ENCODE measurements at regions not wholly inside any gene's neighbourhood (a gene's known extent, or its start where the extent isn't known, plus 50 kb on each side); places are given as distances from the start of the nearest gene placed in this dataset.

GRCh38 chr2:235371018-235371417, 122.8 kb upstream of the AGAP1 start:
- DNase-seq: no peak

- no peak for DNase-seq
Observed at GRCh38 chr2:235373171-235373570, 120.7 kb upstream of the AGAP1 start.

GRCh38 chr2:235377176-235377575, 116.7 kb upstream of the AGAP1 start:
- no peak for DNase-seq

GRCh38 chr2:235378246-235378645, 115.6 kb upstream of the AGAP1 start:
- DNase-seq: no peak

- no peak for DNase-seq
Observed at GRCh38 chr2:235378944-235379343, 114.9 kb upstream of the AGAP1 start.

- no peak for DNase-seq
Observed at GRCh38 chr2:235381261-235381912, 112.5 kb upstream of the AGAP1 start.

- no peak for DNase-seq
Observed at GRCh38 chr2:235382179-235382578, 111.7 kb upstream of the AGAP1 start.

GRCh38 chr2:235382601-235383000, 111.2 kb upstream of the AGAP1 start:
- no peak for DNase-seq

- no peak for DNase-seq
Observed at GRCh38 chr2:235383272-235383843, 110.5 kb upstream of the AGAP1 start.

GRCh38 chr2:235384624-235385023, 109.2 kb upstream of the AGAP1 start:
- no peak for DNase-seq

- DNase-seq: no peak
Observed at GRCh38 chr2:235389626-235390025, 104.2 kb upstream of the AGAP1 start.

GRCh38 chr2:235390108-235390815, 103.6 kb upstream of the AGAP1 start:
- DNase-seq: peak; percentile 71

- no peak for DNase-seq
Observed at GRCh38 chr2:235390816-235391194, 103.0 kb upstream of the AGAP1 start.

- DNase-seq: no peak
Observed at GRCh38 chr2:235391921-235392615, 101.8 kb upstream of the AGAP1 start.

GRCh38 chr2:235394278-235394828, 99.5 kb upstream of the AGAP1 start:
- no peak for DNase-seq

GRCh38 chr2:235396071-235396846, 97.6 kb upstream of the AGAP1 start:
- DNase-seq: no peak

GRCh38 chr2:235398321-235398720, 95.5 kb upstream of the AGAP1 start:
- no peak for DNase-seq

GRCh38 chr2:235399895-235400294, 93.9 kb upstream of the AGAP1 start:
- no peak for DNase-seq

- no peak for DNase-seq
Observed at GRCh38 chr2:235402422-235402821, 91.4 kb upstream of the AGAP1 start.

- DNase-seq: no peak
Observed at GRCh38 chr2:235405612-235406361, 88.1 kb upstream of the AGAP1 start.

- no peak for DNase-seq
Observed at GRCh38 chr2:235406430-235406829, 87.4 kb upstream of the AGAP1 start.
